Mucosa of descending colon (tissue), 3 donors: ENCODE measurements at regions not wholly inside any gene's neighbourhood (a gene's known extent, or its start where the extent isn't known, plus 50 kb on each side); places are given as distances from the start of the nearest gene placed in this dataset.

Source experiments
- ATAC-seq: fragments of 200-7000 bp; cut with Tn5 transposase; one replicate; pipeline ENCODE4 v1.9.1; 2020; ENCODE audit warnings: mild to moderate bottlenecking, moderate library complexity
- DNase-seq, 3 donors: peaks; one replicate each; pipeline ENCODE4 v3.0.0-alpha.2; 2020
- H3K36me3 ChIP-seq: fragments of 200-600 bp; one replicate; pipeline ENCODE4 v1.8.0; 2021; ENCODE audit warnings: low read depth, mild to moderate bottlenecking
- H3K4me1 ChIP-seq: fragments of 200-600 bp; one replicate; pipeline ENCODE4 v1.8.0; 2021; ENCODE audit warnings: low read depth, mild to moderate bottlenecking
- H3K4me3 ChIP-seq: fragments of 200-600 bp; one replicate; pipeline ENCODE4 v1.8.0; 2021; ENCODE audit warnings: mild to moderate bottlenecking
- H3K9me3 ChIP-seq: fragments of 200-600 bp; one replicate; pipeline ENCODE4 v1.8.0; 2021; ENCODE audit warnings: mild to moderate bottlenecking
- intact Hi-C, 2 donors: fragments of 100-400 bp; cut with DNase I in 1 of 2; cut with micrococcal nuclease in 1 of 2; formaldehyde crosslinking; loops; one replicate each; pipeline versions ENCODE4 v1.11.0 to v1.11.1; 2022; cut with DNase I, micrococcal nuclease
- TF ChIP-seq, protein P1 (sequence below): fragments of 200-600 bp; IDR thresholded peaks from one replicate; pipeline ENCODE4 v1.8.0; 2022; ENCODE audit warnings: antibody characterized with exemption, mild to moderate bottlenecking
- donor health status: DM: no; HTN: no; CAD: no; lungs with moderate emphysema.
- donor health status: DM: no; HTN: no; CAD: no.
- donor health status: DM: no; HTN: yes; CAD: no.

GRCh38 chr5:133714161-133714915, 102.0 kb upstream of the FSTL4 start:
- DNase-seq, result no peak

GRCh38 chr5:133713751-133714150, 101.4 kb upstream of the FSTL4 start:
- no peaks in the 10 kb centered on the region for H3K36me3 ChIP-seq
- intact Hi-C loops, result no loop called here
- no peak for ATAC-seq

More at GRCh38 chr5:133714161-133714915, 102.0 kb upstream of the FSTL4 start:
- H3K36me3 ChIP-seq, result no peaks in the 10 kb centered on the region
- no peaks in the 10 kb centered on the region for H3K4me1 ChIP-seq
- H3K4me3 ChIP-seq, result no peak overlapping the region
- no peak for ATAC-seq
- H3K9me3 ChIP-seq, result no peaks in the 10 kb centered on the region
- intact Hi-C loops, result no loop called here
- TF ChIP-seq, protein P1, sequence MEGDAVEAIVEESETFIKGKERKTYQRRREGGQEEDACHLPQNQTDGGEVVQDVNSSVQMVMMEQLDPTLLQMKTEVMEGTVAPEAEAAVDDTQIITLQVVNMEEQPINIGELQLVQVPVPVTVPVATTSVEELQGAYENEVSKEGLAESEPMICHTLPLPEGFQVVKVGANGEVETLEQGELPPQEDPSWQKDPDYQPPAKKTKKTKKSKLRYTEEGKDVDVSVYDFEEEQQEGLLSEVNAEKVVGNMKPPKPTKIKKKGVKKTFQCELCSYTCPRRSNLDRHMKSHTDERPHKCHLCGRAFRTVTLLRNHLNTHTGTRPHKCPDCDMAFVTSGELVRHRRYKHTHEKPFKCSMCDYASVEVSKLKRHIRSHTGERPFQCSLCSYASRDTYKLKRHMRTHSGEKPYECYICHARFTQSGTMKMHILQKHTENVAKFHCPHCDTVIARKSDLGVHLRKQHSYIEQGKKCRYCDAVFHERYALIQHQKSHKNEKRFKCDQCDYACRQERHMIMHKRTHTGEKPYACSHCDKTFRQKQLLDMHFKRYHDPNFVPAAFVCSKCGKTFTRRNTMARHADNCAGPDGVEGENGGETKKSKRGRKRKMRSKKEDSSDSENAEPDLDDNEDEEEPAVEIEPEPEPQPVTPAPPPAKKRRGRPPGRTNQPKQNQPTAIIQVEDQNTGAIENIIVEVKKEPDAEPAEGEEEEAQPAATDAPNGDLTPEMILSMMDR, result no peak

DNA sequence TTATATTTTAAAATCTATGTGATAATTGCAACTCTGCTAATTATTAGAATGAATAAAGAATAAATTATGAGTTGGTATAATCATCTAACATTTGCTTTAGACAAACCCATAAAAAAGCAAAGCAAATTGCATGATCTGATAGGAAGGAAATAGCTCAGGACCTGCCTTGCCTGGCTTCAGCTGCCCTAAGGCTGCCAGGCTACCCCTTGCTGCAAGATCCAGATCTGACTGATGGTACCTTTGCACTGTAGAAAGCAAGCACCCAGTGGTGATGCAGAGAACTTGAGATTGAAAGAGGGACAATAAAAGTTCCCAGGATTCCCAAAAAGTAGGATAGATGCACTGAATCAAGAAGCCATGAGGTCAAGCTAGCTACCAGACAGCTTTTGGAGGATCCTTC, 100.9 kb upstream of the FSTL4 start:
- H3K4me3 ChIP-seq, result no peak overlapping the region
- TF ChIP-seq, protein P1, result no peak
- ATAC-seq (no peak), DNase-seq (no peak)
- no peaks in the 10 kb centered on the region for H3K9me3 ChIP-seq
- H3K36me3 ChIP-seq, result no peaks in the 10 kb centered on the region
- intact Hi-C loops, result no loop called here
- H3K4me1 ChIP-seq, result no peaks in the 10 kb centered on the region

More at GRCh38 chr5:133713751-133714150, 101.4 kb upstream of the FSTL4 start:
- H3K9me3 ChIP-seq, result no peaks in the 10 kb centered on the region
- H3K4me1 ChIP-seq, result no peaks in the 10 kb centered on the region
- DNase-seq, result no peak
- H3K4me3 ChIP-seq, result no peak overlapping the region
- TF ChIP-seq, protein P1, result no peak

- Histone ChIP-seq H3K4me1 (no peaks in the 10 kb centered on the region), H3K4me3 (no peak overlapping the region), H3K9me3 (no peaks in the 10 kb centered on the region), H3K36me3 (no peaks in the 10 kb centered on the region)
- ATAC-seq (no peak), DNase-seq (no peak)
- TF ChIP-seq, protein P1, result no peak
- intact Hi-C loops, result no loop called here
Observed at GRCh38 chr5:133712562-133712961, 100.2 kb upstream of the FSTL4 start.

DNA sequence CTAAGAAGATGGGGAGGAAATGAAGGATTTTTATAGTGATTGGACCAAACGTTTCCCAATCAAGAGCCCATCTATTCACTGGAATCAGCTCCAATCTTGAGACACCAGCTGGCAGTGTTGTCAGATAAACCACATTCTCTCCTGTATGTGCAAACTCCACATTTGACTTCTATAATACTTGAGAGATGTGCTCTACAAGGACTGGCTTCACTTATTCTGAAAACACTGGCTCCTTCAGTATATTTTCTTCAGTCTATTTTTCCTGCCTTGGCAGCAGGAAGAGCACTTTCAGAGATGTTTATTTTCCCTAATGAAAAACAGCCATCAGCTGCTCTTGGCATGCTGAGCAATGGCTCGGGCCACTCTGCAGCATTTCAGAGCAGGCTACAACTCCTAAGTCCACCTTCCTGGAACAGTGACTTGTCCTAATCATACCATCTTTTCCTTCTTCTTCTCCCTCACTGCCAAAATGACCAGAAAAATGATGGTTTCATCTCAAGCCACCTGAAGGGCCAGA, 96.9 kb upstream of the FSTL4 start:
- DNase-seq (no peak), ATAC-seq (no peak)
- H3K4me3 ChIP-seq, result no peak overlapping the region
- intact Hi-C loops, result no loop called here
- TF ChIP-seq, protein P1, result no peak
- no peaks in the 10 kb centered on the region for H3K9me3 ChIP-seq
- no peaks in the 10 kb centered on the region for H3K4me1 ChIP-seq
- no peaks in the 10 kb centered on the region for H3K36me3 ChIP-seq
